Inflammatory macrophage treated with lipopolysaccharide for 1 hour (primary cell): ENCODE measurements at regions not wholly inside any gene's neighbourhood (a gene's known extent, or its start where the extent isn't known, plus 50 kb on each side); places are given as distances from the start of the nearest gene placed in this dataset.

ENCODE experiments used
- DNase-seq, 2 donors: peaks; one replicate each; pipeline ENCODE4 v3.0.0-alpha.2; 2020 to 2022

DNA sequence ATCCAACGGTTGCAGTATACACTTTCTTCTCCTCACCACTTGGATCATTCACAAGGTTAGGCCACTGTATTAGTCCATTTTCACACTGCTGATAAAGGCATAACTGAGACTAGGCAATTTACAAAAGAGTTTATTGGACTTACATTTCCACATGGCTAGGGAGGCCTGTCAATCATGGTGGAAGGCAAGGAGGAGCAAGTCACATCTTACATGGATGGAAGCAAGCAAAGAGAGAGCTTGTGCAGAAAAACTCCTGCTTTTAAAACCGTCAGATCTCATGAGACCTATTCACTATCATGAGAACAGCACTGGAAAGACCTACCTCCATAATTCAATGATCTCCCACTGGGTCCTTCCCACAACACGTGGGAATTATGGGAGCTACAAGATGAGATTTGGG lies 81.8 kb upstream of the DAP start:
- no peak for DNase-seq

DNA sequence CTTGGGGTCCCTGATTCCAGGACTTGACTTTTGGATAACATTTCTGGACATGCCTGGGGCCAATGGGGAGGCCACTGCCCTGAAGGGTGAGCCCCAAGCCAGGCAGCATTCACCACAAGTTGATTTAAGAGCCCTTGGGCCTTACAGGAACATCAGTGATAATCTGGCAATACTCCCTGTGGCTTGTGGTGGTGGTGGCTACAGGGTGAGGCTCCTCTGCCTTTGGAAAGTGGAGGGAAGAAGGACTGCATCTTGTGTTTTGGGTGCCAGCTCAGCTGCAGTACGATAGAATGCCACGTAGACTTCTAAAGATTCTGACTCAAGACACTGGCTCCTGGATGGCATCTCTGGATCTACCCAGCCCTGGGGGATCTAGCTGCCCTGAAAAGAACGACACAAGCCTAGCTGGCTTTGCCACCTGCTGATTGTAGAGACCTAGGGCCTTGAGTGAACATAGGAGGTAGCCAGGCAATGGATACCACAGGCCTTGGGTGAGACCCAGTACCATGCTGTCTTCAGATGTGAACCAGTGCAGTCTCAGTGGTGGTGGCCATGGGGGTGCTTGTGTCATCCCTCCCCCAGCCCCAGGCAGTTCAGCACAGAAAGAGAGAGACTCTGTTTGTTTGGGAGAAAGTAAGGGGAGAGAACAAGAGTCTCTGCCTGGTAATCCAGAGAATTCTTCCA lies 79.0 kb upstream of the DAP start:
- DNase-seq = no peak

DNA sequence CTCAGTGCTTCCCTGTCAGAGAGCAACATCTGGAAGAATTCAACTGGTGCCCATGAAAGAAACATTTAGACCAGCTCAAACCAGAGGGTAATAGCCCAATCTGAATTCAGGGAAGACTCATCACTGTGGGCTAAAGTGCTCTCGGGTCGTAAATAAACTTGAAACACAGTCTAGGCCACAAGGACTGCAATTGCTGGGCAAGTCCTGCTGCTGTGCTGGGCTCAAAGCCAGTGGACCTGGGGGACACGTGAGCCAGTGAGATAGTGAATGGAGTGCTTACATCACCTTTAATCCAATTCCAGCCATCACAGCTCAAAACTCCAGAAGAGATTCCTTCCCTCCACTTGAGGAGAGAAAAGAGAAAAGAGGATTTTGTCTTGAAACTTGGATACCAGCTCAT lies 78.1 kb upstream of the DAP start:
- DNase-seq = no peak

DNA sequence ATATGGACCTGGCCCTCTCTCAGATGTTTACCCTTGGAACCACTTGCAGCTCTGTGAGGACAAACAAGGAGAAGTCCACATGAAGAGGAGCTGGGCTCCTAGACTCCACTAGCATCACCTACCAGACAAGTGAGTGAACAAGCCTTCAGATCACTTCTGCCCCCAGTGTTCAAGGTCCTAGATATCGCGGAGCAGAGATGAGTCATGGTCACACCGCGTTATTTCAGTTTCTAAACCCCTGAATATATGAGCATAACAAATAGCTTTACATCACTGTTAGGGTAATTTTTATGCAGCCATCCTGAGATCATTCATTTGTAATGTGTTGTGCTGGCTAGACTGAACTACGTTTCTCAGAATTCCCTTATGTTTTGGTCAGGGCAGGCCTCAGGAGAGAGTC lies 77.0 kb upstream of the DAP start:
- DNase-seq = no peak

DNA sequence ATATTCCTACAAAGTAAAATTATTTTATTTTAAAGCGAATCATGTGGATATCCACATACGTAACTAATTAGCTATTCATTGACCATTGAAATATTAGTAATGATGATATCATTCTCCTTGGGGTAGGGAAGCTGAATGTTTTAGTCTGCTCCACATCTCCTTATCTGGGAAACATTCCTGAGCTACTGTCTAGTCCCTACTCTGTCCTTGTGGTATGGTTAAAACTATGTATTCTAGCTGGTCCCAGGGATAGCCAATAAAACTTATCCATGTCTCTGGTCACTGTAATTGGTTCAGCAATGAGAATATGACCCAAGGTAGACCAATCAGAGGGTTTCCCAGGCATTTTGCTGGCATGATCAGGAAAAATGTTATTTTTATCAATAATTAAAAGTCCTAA lies 76.0 kb upstream of the DAP start:
- no peak for DNase-seq

DNA sequence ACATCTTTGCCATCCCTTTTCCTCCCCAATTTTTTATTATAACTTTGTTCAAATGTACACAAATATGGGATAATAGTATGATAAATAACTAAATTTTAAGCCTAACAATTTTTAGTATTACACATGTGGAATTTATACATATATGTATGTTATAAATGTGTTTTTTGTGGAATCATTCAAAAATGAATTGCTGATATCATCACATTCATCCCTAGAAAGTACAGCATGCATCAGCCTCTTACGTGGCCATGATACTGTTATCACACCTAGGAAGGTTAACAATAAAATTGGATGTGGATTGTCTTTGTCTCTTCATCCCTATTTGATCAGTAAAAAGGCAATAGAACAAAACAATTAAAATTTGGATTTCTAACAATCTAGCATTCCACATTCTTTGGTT lies 73.7 kb upstream of the DAP start:
- no peak for DNase-seq

DNA sequence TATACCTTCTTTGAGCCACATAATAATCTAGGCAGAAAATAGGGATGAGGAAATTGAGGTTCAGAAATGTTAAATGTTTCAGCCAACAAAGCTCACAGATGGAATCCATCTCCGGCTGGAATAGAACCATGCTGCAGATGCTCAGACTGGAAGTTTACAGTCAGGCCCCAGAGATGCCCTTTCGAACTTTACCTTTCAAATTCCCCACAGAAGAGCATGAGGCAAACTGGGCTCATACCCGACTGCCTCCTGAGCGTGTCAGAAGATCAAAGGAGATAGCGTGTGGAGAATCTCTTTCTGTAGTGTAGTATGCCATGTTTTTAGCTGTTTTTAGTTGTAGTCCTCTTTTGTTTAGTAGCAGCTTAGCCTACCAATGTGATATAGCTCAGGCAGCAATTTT lies 72.0 kb upstream of the DAP start:
- no peak for DNase-seq

DNA sequence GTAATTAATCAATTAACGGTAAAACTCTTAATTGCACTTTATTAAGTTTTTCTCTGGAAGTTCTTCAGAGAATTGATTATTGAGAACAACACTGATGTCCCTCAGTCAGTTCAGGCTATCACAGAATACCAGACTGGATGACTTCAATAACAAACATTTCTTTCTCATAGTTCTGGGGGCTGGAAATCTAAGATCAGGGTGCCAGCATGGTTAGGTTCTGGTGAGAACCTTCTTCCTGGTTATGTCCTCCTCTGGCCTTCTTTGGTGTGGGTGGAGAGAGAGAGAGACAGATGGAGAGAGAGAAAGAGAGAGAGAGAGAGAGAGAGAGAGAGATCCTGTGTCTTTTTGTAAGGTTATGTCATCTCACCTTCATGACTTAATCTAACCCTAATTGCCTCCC lies 71.4 kb upstream of the DAP start:
- DNase-seq = no peak

DNA sequence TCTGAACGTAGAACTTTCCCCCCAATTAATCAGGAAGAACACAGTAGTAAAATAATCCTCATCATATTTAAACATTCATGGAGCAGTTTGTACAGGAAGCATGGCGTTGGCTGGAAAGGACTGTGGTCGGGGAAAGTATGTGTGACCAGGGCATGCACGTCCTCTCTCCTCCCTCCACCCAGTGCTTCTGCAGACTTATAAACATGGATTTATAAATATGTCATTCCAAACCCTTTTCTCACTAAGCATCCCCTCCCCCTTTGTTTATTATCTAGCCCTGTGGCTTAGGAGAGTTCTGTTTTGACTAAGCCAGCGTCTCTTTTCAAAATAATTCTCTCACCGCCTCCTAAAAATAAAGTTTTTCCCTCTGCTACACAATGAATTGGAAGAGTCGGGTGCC lies 70.4 kb upstream of the DAP start:
- no peak for DNase-seq

DNA sequence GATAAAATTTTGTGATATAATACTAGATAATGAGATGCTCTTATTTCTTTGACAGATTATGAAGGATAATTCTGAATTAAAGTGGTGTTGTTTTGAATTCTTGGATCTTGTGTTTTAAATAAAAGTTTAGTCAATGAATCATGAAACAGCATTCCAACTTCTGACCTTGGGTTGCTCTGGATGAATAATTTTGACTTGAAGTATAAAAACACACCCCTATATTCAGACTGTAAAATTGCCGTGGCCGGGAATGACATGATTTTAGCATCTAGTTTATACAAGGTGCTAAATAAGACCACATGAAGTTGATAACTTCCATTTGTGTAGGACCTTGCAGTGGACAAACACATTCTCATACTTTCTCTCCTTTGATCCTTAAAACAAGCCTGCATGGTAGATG lies 67.2 kb upstream of the DAP start:
- DNase-seq = no peak

DNA sequence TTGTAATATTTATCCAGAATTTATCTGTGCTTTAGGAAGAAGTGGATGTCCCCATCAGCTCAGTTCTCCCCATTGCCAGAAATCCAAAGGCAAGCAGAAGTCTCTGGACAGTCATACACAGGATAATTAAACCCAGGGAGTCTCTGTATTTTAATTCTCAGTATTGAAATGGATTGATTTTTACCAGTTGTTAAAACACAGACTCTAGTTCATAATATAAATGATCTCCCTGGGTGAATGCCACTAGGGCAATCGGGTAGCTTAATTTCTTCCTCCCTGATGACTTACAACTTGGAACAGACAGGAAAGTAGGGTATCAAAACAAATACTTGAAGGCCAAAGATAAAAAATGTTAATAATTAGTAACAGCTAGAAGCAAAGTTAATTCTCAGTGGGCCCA lies 66.5 kb upstream of the DAP start:
- no peak for DNase-seq

DNA sequence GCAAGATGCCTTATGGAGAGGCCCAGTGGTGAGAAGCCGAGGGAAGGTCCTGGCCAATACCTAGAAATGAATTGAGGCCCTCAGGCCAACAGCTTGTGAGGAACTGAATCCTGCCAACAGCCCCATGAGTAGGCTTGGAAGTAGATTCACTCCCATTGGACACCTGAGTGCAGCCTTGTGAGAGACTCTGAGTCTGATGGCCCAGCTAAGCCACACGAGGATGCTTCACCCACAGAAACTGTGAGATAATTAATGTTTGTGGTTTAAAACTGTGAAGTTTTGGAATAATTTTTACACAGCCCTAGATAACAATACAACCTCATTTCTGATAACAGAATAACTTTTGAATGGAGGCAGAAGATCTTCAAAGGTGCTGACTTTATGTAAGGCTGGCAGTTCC lies 65.9 kb upstream of the DAP start:
- DNase-seq = no peak

DNA sequence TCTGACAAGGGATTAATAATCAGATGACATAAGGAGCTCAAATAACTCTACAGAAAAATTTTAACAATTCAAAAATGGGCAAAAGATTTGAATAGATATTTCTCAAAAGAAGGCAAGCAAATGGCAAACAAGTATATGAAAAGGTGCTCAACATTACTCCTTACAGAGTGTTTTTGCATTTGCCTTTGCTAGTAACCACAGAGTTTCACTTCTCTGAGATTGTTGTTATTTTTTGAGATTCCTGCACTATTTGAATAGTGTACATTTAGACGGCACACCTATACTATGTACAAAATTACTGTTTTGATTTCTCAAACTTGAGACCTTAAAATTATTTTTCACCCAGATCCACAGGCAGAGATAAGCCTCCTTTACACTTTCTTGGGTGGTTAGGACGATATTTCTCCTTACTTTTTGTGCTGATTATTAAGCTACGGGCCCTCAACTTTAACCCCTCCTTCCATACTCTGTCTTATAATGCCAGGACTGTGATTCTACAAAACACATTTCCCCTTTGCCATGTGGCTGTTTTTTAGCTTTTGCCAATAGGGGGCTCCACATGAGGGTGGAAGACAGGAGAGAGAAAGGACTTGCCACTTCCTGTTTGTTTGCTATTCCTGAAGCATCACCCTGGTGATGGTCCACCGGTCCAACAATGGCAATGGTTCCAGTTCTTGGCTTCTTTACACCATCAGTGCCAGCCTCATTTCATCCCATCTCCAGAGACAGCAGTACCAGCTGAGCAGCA lies 65.0 kb upstream of the DAP start:
- DNase-seq = peak in 1 of 2 donors; percentile 12

DNA sequence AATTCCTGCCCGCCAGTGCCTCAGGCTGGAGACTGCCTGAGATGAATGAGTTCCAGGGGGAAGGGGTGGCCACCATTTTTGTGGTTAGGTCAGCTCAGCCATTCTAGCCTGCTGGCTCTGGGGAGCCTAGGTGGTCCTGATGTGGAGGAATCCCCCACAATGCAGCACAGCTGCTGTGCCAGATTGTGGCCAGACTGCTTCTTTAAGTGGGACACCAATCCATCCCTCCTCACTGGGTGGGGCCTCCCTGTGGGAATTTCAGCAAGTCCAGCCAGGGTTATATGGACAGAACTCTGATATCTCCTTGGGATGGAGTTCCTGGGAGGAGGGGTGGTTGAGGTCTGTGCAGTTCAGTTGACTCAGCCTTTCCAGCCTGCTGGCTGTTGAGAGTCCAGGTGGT lies 51.2 kb upstream of the DAP start:
- no peak for DNase-seq
